Right lobe of liver (tissue), 4 donors: ENCODE measurements at regions not wholly inside any gene's neighbourhood (a gene's known extent, or its start where the extent isn't known, plus 50 kb on each side); places are given as distances from the start of the nearest gene placed in this dataset.

Source experiments
- CTCF ChIP-seq, 4 donors: fragments of 200-600 bp in 3 of 4; fragments of 450-650 bp in 1 of 4; IDR thresholded peaks; one replicate each; pipeline versions ENCODE4 v1.5.1 to v1.8.0; 2016 to 2022; ENCODE audit warnings: antibody characterized with exemption in 4 of 4, mild to moderate bottlenecking in 2 of 4
- POLR2A ChIP-seq: fragments of 450-650 bp; IDR thresholded peaks from one replicate; pipeline ENCODE4 v1.6.1; 2017; ENCODE audit warnings: antibody characterized with exemption, mild to moderate bottlenecking
- donor health status: DM: no; HTN: no; CAD: no.
- donor health status: DM: no; HTN: no; CAD: no.
- donor health status: DM: no; HTN: yes; CAD: no.

DNA sequence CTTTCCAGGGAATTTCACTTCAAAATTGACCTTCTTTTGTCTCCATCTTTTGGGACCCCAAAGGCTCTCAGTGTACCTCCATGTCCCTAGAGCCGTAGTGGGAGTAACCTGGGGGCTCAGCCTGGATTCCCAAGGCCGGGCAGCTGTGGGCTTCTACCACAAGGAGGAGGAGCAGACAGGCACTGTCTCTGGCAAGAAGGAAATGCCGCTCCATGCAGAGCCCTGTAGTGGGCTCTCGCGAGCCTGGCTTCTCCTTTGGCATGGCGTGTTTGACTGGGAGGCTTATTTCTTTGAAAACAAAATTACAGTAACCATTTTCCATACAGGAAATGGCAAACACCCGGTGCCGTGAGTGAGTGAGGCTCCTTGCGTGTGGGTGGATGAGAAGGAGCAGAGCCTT, 76.8 kb upstream of the FAM180A start:
- TF ChIP-seq POLR2A, result no peak
- no peak for TF ChIP-seq CTCF (IDR thresholded peaks at IDR 0.05)
